ENCODE measurements at regions not wholly inside any gene's neighbourhood (a gene's known extent, or its start where the extent isn't known, plus 50 kb on each side); places are given as distances from the start of the nearest gene placed in this dataset.
"Not testable (repeated sequence)": the region's sequence is repeated elsewhere in the genome, so short reads cannot be mapped to it uniquely, and the experiment has no call there.

GRCh38 chr2:67777836-67778429, 284.9 kb downstream of the C1D start:
- POLR2A ChIA-PET: no interaction called here
- no peak for DNase-seq (ENCODE audit: low read depth, low spot score)
- Histone ChIP-seq H3K79me2 (ENCODE audit: insufficient read depth, low read length) (no peaks in the 10 kb centered on the region), H3K4me3 (replicated peaks in 1 of 2; ENCODE audit: low read depth in 1 of 2, low read length in 2 of 2) (no peak overlapping the region), H3K4me2 (ENCODE audit: low read length) (no peak overlapping the region), H3K9me3 (ENCODE audit: control insufficient read depth in 1 of 2, insufficient read depth in 1 of 2, low read depth in 1 of 2, low read length in 2 of 2) (no peaks in the 10 kb centered on the region), H3K4me1 (ENCODE audit: control insufficient read depth in 1 of 2, insufficient read depth in 2 of 2, low read length in 2 of 2) (no peaks in the 10 kb centered on the region), H3K9me2 (ENCODE audit: insufficient read depth) (no peaks in the 10 kb centered on the region), H3K9ac (ENCODE audit: low read length) (no peak overlapping the region), H2AFZ (ENCODE audit: low read depth, low read length, poor library complexity, severe bottlenecking) (no peak overlapping the region), H4K20me1 (ENCODE audit: insufficient read depth) (no peaks in the 10 kb centered on the region), H3K27ac (ENCODE audit: low read depth, low read length) (no peak overlapping the region), H3K27me3 (ENCODE audit: insufficient read depth, low read length) (peaks cover 45% of the 10 kb centered on the region), H3K36me3 (ENCODE audit: control insufficient read depth in 1 of 2, insufficient read depth in 2 of 2, low read length in 2 of 2) (no peaks in the 10 kb centered on the region)
- intact Hi-C loops (cut with micrococcal nuclease): no loop called here
- TF ChIP-seq SP1 (IDR thresholded peaks at IDR 0.05; ENCODE audit: low read depth) (no peak), EZH2 (IDR thresholded peaks at IDR 0.05) (no peak), EZH2phosphoT487 (IDR thresholded peaks at IDR 0.05; ENCODE audit: borderline replicate concordance) (no peak), FOSL1 (IDR thresholded peaks at IDR 0.05; ENCODE audit: low read depth) (no peak), SIN3A (IDR thresholded peaks at IDR 0.05; ENCODE audit: low read depth) (no peak), TCF7L2 (IDR thresholded peaks at IDR 0.05; ENCODE audit: borderline replicate concordance, extremely low read depth, insufficient read depth, insufficient read length) (no peak), POLR2AphosphoS5 (IDR thresholded peaks at IDR 0.05; ENCODE audit: low read depth, low read length) (no peak), POLR2A (IDR thresholded peaks at IDR 0.05; ENCODE audit: borderline replicate concordance, extremely low read depth, insufficient read depth, insufficient read length) (no peak), CBX3 (IDR thresholded peaks at IDR 0.05; ENCODE audit: low read depth) (no peak), SRF (IDR thresholded peaks at IDR 0.05; ENCODE audit: low read depth) (no peak), REST (IDR thresholded peaks at IDR 0.05; ENCODE audit: low read depth) (no peak), ELF1 (IDR thresholded peaks at IDR 0.05; ENCODE audit: borderline replicate concordance, low read depth) (no peak), JUND (IDR thresholded peaks at IDR 0.05) (no peak), YY1 (IDR thresholded peaks at IDR 0.05; ENCODE audit: extremely low read depth, insufficient replicate concordance, low read depth, low read length) (no peak), MAX (IDR thresholded peaks at IDR 0.05) (no peak)
- CTCF ChIA-PET: no interaction called here
- RAD21 ChIA-PET (ENCODE audit: low non-redundant PET in 1 of 2, low total read pairs in 2 of 2, uncharacterized antibody in 2 of 2, unreplicated experiment in 2 of 2): no interaction called here
- no peak for ATAC-seq
- BruUV-seq (replicated peaks): no TSS peak

GRCh38 chr2:67780841-67781240, 282.0 kb downstream of the C1D start:
- POLR2A ChIA-PET: not testable (repeated sequence)

More at GRCh38 chr2:67780841-67781240, 282.0 kb downstream of the C1D start:
- CTCF ChIA-PET; H4K20me1 ChIP-seq (ENCODE audit: insufficient read depth); H3K9me2 ChIP-seq (ENCODE audit: insufficient read depth); DNase-seq (ENCODE audit: low read depth, low spot score); H3K79me2 ChIP-seq (ENCODE audit: insufficient read depth, low read length); H3K4me2 ChIP-seq (ENCODE audit: low read length); H3K4me3 ChIP-seq (replicated peaks in 1 of 2; ENCODE audit: low read depth in 1 of 2, low read length in 2 of 2); H3K9ac ChIP-seq (ENCODE audit: low read length); H2AFZ ChIP-seq (ENCODE audit: low read depth, low read length, poor library complexity, severe bottlenecking); H3K4me1 ChIP-seq (ENCODE audit: control insufficient read depth in 1 of 2, insufficient read depth in 2 of 2, low read length in 2 of 2); BruUV-seq (replicated peaks); H3K9me3 ChIP-seq (ENCODE audit: control insufficient read depth in 1 of 2, insufficient read depth in 1 of 2, low read depth in 1 of 2, low read length in 2 of 2); H3K36me3 ChIP-seq (ENCODE audit: control insufficient read depth in 1 of 2, insufficient read depth in 2 of 2, low read length in 2 of 2); H3K27ac ChIP-seq (ENCODE audit: low read depth, low read length); RAD21 ChIA-PET (ENCODE audit: low non-redundant PET in 1 of 2, low total read pairs in 2 of 2, uncharacterized antibody in 2 of 2, unreplicated experiment in 2 of 2); intact Hi-C loops (cut with micrococcal nuclease); ATAC-seq: not testable (repeated sequence)
- peaks cover 48% of the 10 kb centered on the region for H3K27me3 ChIP-seq (ENCODE audit: insufficient read depth, low read length)

Data from HCT116 (cell line).